GM19238 (cell line): ENCODE measurements at regions not wholly inside any gene's neighbourhood (a gene's known extent, or its start where the extent isn't known, plus 50 kb on each side); places are given as distances from the start of the nearest gene placed in this dataset.
"Not testable (repeated sequence)": the region's sequence is repeated elsewhere in the genome, so short reads cannot be mapped to it uniquely, and the experiment has no call there.

ENCODE experiments used
- DNase-seq: peaks from one replicate; pipeline ENCODE4 v3.0.0; 2011; ENCODE audit warnings: low spot score; ENCODE audit not compliant: insufficient read length

DNA sequence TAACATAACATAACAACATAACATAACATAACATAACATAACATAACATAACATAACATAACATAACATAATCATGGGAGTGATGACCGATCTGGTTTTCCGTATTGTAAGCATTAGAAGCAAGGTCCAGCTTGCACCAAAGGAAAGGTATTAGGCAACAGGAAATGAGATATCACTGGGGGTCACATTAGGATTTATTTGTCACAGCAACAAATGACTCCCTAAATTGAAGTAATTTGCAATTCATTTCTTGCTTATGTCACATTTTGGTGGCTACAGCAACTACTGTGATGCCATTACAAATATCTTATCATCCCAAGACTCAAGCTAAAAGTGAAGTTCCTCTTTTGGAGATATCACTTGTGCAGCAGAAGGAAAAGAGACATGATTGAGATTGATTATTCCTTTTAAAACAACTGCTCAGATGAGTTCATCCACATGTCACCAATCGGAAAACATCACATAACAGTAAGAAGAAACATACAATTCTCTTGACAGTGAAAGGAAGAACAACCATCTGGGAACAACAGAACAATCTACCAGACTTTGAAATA, 1331.1 kb upstream of the RAG2 start:
- DNase-seq = no peak

DNA sequence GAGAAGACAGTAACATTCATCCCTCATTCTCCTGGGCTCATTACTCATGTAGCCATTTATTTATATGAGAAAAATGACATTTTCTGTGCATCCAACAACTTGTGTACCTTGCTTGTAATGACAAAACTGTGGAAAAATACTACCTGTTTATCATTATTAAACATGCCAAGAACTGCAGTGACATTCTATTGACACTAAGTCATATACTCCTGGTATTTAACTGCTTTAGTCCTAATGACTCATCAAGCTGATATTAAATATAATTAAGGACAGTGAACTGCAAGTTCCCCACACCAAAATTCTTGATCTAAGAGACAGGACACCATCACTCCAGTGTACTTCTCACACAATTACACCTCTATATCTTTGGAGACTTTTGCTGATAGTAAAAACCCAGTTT, 1328.7 kb upstream of the RAG2 start:
- DNase-seq = no peak

DNA sequence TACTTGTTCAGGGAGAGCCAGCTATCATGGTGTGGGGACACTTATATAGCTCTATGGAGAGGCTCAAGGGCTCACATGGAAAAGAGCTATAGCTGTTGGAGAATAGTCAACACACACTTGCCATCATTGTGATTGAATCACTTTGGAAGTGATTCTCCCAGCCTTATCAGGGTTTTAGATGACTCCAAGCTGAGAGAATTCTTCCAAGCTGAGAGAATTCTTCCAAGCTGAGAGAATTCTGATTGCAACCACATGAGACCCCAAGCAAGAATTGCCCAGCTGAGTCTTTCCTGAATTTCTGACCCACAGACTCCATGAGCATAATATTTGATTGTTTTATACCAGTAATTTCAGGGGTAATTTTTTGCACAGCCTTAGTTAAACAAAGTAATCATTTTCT, 1318.3 kb upstream of the RAG2 start:
- no peak for DNase-seq

DNA sequence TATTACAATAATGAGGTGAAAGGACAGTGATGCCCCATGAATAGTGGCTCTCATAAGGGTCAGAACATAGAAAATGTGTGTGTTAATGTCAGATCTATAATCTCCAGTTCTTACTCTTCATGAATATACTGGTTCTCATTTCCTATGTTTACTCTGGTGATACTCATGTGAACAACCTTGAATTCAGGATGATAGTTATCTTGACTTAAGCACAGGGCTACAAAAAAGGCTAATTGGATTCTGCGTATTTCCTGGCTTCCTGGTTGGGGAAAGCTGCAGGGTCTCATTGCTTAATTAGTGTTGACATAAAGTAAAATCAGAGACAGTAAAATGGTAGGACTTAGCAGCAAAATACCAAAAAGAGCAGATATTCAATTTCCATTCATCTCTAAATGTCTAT, 1316.8 kb upstream of the RAG2 start:
- no peak for DNase-seq

DNA sequence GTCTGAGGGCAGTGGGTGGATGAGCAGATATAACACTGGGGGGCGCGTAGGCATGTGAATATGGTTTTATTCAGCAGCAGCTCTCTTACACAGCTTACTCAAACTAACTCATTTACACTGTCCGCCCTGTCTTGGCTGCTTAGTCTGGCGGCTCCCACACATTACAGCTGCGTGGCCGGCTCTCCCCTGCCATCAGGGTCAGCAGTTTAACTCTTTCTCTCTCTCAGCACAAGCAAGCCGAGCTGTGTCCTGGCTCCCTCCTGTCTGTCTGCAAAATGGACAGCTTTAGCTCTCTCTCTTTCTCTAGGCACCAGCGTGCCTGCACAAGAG, 1310.1 kb upstream of the RAG2 start:
- DNase-seq = no peak

DNA sequence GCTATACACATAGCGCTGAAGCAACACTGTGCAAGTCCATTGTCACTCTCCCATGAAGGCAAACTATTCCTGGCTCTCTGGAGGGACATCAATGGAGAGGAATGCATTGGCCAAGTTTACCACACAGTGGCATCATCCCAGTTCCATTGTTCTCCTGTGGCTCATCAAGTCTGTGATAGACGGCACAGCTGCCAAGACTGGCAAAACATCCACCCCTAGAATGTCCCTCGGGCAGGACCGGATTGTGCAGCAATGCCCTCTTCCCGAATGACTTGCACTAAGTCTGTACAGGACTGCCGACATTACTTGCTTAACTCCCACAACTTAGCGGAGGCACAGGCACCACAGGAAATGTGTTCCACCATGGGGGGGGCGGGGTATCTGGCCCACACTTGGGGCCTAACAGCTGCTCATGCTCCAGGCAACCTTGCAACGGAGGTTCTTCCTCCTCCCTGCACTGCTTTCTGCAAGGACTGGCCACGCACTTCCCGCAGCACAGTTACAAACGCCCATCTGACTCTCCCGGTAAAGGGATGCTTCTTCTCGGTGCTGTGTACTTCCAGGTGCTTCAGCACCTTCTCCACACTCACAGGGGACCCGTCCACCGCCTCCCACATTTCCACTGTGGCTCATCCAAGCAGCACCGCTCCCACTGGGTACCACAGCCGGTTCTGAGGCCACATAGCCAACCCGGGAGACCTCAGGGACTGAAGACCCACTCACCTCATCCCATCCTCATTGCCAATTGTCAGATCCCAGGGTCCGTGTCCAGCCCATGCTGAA, 1309.6 kb upstream of the RAG2 start:
- DNase-seq = no peak

DNA sequence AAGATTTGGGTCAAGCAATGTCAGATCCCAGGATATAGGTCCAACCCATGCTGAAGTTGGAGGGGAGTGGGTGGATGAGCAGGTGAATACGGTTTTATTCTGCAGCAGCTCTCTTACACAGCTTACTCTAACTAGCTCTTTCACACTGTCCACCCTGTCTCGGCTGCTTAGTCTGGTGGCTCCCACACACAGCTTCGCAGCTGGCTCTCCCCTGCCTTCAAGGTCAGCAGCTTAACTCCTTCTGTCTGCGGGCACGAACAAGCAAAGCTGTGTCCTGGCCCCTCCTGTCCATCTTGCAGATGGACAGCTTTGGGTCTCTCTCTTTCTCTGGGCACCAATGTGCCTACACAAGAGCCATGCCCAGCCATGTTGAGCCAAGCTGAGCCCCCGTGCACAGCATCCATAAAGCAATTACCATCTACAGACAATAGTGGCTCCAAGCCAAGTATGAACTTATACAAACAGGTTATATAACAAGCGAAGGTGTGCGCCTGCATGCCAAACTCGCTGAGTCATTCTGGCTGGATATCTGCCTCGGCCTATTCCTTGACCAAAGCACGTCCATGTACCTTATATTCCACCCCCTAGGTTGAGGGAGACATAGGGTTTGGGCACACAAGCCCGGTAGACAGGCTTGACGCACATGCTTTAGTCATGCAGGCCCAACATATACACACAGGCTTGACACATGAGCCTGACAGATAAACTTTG, 1307.8 kb upstream of the RAG2 start:
- no peak for DNase-seq

DNA sequence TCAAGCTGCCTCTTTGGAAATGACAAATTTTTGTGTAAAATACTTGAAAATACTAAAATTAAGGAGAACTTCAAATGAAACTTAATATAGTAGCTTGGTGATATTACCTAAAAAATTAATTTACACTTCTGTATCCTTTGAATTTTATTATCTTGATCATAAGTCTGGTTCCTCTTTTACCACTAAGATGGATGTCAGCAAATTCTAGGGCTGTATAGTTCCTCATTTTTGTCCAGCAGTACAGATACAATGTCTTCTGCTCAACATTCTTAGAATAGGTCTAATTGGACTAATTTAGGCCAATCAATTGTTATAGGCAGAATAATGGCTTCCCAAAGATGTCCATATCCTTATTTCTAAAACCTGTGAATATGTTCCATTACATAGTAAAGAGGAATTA, 1298.0 kb upstream of the RAG2 start:
- no peak for DNase-seq

DNA sequence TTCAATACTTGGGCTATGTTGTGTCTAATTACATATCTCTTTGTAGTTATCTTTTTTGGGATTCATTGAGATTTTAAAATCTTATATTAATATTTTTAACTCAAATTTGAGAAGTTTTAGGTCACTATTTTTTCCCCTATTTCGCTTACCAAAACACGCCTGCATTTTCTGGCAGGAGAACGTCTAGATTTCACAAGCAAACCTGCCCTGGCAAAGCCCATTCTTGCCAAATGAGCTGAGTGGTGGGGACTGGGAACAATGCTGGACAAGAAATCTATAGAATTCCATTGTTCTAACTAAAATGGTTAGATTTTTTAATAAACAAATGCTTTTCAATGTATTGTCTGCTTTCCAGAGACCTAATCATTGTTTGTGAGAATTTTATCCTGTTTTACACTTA, 1283.7 kb upstream of the RAG2 start:
- DNase-seq = no peak

DNA sequence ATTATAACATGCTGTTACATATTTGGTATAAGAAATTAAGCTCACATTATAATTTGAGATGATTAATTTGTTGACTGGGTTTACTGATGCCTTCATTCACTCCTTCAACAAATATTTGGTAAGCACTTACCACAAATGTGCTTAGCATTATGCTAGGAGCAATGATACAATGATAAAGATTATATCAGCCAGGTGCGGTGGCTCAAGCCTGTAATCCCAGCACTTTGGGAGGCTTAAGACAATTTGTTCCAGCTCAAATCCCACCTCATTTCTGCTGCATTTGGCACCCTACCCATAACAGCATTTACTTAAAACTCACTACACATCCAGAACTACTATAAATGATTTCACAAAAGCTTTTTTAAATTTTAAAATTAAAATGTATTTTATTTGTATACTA, 1263.6 kb upstream of the RAG2 start:
- DNase-seq = no peak

DNA sequence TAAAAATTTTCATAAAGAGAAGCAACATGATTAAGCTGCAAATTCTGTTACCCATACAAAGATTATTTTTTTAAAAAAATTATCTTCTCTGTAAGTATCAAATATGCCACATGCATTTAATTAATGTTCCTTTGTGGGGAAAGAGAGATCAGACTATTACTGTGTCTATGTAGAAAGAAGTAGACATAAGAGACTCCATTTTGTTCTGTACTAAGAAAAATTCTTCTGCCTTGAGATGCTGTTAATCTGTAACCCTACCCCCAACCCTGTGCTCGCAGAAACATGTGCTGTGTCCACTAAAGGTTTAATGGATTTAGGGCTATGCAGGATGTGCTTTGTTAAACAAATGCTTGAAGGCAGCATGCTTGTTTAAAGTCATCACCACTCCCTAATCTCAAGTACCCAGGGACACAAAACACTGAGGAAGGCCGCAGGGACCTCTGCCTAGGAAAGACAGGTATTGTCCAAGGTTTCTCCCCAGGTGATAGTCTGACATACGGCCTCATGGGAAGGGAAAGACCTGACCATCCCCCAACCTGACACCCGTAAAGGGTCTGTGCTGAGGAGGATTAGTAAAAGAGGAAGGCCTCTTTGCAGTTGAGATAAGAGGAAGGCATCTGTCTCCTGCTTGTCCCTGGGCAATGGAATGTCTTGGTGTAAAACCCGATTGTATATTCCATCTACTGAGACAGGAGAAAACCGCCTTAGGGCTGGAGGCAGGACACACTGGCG, 1260.9 kb upstream of the RAG2 start:
- not testable (repeated sequence) for DNase-seq

DNA sequence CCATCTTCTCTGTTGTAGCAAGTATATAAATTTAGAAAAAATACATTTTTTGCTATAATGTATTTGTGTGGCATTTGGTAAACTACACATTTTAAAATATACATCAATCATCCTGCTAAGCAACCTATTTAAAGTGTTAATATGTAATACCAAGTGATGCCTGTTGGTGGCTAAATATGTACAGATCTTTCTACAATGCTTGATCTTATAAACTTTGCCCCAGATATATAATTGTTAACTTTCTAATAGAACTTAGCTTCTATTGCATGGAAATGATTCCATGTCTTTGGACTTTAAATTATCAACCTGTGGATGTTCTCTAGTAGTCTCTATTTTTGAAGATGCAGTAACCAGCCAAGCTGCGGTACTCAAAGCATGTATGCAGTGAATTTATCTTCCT, 1260.4 kb upstream of the RAG2 start:
- no peak for DNase-seq

DNA sequence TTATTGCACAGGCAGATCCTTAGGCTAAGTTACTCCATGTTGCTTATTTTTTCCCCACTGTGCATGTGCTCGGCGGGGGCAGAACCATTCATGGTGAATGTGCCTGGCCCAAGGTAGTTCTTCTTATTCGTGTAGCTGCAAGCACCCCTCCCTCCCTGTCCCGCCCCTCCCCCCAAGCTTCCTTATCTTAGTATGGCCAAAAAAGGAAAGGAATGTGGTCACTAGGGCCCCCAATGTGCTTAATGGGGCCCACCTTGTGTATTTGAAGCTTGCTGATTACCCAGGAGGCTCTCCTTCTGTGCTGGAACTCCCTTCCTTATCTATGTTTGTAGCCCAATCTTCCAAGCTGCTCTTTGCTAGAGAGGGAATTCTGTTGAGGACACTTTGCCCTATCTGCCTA, 1259.7 kb upstream of the RAG2 start:
- DNase-seq = no peak

DNA sequence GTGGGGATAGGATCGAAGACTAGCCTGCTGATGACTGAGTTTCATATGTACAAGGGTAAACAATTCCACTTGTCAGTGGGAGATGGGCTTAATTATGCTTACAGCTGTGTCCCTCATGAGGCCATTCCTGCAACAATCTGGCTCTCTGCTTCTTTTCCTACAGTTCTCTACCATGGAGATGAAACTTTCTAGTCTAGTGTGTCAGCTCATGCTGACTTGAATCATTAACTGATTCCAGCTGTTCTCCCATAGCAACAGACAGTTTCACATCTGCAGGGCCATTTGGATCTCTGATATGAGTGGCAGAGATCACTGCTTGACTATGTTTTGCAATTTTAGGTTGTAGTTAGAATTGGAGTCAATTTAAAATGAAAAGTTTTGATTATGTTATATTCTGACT, 1251.7 kb upstream of the RAG2 start:
- DNase-seq = no peak

DNA sequence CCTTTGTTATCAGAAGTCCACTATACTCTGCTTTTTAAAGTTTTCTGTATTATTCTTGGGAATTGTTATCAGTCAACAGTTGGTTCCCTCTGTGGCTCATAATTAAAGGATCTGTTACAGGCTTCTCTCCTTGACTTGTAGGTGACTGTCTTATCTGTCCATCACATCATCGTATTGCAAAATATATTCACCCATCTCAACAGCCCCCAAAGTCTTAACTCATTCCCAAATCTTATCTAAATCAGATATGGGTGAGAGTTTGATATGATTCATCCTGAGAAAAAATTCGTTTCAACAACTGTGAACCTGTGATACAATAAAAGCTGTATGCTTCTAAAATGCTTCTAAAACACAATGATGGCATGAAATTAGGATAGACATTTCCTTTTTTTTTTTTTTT, 1245.6 kb upstream of the RAG2 start:
- no peak for DNase-seq

DNA sequence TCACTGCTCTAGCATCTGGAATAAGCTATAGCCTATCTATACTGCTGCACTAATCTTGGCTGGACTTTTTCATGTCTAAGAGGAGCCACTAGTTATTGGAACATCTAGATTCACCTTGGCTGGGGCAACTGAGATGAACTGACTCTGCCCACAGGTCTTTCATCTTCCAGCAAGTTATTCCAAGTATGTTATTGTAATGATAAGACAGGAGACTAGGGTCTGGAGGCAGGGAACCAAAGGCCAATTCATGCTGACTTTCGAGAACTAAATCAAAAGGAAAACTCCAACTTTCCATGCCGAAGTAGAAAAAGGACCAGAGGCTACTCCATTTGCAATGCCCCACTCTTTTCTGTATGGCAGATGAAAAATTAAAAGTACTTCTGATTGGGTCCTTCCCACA, 1243.0 kb upstream of the RAG2 start:
- no peak for DNase-seq

DNA sequence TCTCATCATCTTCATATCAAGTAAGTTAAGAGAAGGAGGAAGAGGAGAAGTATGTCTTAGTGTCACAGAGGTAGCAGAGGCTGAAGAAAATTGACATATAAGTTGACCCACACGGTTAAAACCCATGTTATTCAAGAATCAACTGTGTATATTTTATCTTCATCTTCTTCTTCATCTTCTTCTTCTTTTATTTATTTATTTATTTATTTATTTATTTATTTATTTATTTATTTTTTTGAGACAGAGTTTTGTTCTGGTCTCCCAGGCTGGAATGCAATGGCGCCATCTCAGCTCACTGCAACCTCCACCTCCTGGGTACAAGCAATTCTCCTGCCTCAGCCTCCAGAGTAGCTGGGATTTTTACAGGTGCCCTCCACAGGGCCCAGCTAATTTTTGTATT, 1242.3 kb upstream of the RAG2 start:
- DNase-seq = not testable (repeated sequence)

DNA sequence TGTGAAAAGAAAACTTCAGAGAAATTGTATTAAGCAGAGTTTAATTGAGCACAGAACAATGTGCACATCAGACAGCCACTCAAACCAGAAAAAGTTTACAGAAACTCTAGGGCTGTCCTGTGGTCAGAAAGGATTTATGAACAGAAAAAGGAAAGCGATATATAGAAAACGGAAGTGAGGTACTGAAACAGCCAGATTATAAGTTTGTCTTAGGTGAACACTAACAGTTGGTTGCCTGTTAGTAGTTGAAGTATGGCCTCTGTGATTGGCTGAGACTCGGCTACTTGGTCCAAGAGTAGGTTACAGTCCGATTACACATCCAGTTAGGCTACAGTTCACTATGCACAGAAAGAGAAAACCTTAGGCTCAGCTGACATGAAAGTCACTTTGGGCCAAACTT, 1232.5 kb upstream of the RAG2 start:
- DNase-seq = no peak

DNA sequence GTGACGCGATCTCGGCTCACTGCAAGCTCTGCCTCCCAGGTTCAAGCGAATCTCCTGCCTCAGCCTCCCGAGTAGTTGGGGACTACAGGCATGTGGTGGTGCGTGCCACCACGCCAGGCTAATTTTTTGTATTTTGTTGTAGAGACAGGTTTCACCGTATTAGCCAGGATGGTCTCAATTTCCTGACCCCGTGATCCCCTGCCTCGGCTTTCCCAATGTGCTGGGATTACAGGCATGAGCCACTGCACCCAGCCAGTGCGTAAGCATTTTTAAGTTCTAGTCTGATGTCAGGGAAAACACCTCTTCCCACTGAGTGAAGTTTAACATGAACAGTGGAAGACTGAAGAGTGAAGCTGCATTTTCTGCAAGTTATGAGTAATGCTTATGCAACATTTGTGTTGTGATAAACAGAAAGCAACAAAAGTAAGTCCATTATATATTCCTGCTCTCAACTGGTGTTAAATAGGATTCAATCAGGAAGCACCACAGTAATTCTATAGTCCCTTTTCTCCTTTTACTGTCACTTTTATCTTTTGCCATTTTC, 1219.8 kb upstream of the RAG2 start:
- no peak for DNase-seq

DNA sequence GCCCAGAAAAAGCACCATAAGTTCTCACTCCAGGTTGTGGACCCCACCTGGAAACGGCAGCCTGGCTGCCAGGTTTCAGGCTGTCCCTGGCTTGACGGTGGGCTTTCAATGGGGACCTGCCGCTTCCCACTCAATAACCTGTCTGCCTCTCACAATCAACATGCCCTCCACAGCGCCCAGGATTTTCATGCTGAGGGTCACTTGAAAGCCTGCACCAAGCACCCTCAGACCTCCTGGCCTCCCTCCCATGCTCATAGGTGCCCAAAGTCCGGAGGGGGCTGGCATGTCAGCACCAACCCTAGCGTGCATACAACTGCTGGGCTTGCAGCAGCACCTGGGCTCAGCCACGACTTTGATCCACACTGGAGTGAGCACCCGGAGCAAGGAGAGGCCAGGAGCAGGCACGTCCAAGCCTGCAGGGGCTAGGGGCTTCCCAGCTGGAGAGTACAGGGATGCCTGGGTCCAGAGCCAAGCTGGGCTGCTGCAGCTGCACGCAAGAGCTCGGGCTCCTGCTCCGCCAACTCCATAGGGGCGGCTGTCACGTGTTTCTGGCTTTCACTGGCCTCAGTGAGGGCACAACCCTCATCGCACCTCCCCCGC, 1214.3 kb upstream of the RAG2 start:
- no peak for DNase-seq

DNA sequence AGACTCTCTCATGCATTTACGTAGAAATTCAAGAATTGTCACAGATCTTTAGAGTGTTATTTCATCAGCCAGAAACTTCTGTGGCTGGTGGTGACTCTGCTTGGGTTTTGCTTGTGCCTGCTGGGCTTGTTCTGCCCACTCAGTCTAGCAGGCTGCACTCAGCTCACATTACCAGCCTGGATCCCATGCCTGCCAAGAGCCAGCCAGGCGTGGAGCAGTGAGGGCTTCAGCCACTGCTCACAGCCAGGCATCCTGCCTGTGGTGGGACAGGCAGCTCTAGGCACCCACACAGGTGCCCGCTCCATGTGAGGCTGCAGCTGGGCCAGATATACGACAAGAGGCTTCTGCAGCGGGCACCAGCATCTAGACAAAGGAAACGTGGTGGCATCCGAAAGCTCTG, 1213.3 kb upstream of the RAG2 start:
- no peak for DNase-seq

DNA sequence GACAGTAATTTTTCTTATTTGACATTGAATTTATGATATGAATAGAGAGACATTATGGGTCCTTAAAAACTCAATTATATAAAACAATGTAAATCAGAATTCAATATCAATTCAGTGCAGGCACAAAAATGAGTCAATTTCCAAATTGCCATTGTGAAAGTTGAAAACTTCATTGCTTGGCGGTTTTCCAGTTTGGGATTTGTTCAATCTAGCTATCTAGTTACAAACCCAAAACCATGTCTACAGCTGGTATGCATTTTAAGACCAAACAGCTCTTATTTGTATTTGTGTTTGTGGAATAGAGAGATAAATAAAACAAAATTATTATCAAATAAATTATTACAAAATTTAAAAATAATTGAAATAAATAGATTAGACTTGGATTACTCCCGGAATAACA, 1206.6 kb upstream of the RAG2 start:
- DNase-seq = no peak
